HepG2 (cell line): ENCODE measurements at regions not wholly inside any gene's neighbourhood (a gene's known extent, or its start where the extent isn't known, plus 50 kb on each side); places are given as distances from the start of the nearest gene placed in this dataset.

Experiments used
- ATAC-seq: fragments of 200-7000 bp; cut with Tn5 transposase; 3 replicates; pipeline ENCODE4 v1.9.1; 2020; ENCODE audit warnings: mild to moderate bottlenecking, moderate library complexity
- BruUV-seq: library from RNA; stranded (reverse); fragments of 400-500 nt; replicated peaks from 2 replicates; lab custom pipeline; 2021; lab: Mats Ljungman, UMichigan
- CTCF ChIA-PET: fragments of 300-600 bp; formaldehyde crosslinking; extraction: SDS; loops from one replicate; lab custom pipeline; 2021; ENCODE audit warnings: low total read pairs, inconsistent platforms, low intra/inter-chr PET ratio; lab: Yijun Ruan, JAX
- POLR2A ChIA-PET: fragments of 350-600 bp; sonication (Branson Sonifier 250); formaldehyde crosslinking; loops from one replicate; lab custom pipeline; 2020; ENCODE audit warnings: antibody characterized with exemption, inconsistent platforms; lab: Yijun Ruan, JAX
- DNase-seq: peaks from one replicate; pipeline ENCODE4 v3.0.0-alpha.2; 2015; ENCODE audit warnings: low spot score
- FAIRE-seq: peaks from 3 replicates; lab custom pipeline; 2011; peaks lifted over from hg19 to GRCh38; lab: Jason Lieb, UNC
- H2AFZ ChIP-seq: one replicate; pipeline ENCODE4 v1.6.1; 2011; ENCODE audit warnings: low read length, inconsistent platforms
- H3K27ac ChIP-seq: fragments of 300-600 bp; 3 replicates; pipeline ENCODE4 v1.8.0; 2011; ENCODE audit warnings: mixed run types, mild to moderate bottlenecking, mixed read lengths, low read length, inconsistent platforms; ENCODE audit not compliant: insufficient read depth; ENCODE audit errors: extremely low read length
- H3K27me3 ChIP-seq, 2 experiments: fragments of 200-600 bp in 1 of 2; 2 replicates in 1 of 2; 3 replicates in 1 of 2; pipeline versions ENCODE4 v1.6.0 to v1.8.0; 2011; ENCODE audit warnings: low read length in 2 of 2, mild to moderate bottlenecking in 2 of 2, moderate library complexity in 2 of 2, inconsistent platforms in 1 of 2; ENCODE audit not compliant: insufficient read depth in 2 of 2, control insufficient read depth in 1 of 2
- H3K36me3 ChIP-seq, 2 experiments: fragments of 200-600 bp in 1 of 2; replicated peaks in 1 of 2; 2 replicates in 1 of 2; 3 replicates in 1 of 2; pipeline versions ENCODE4 v1.5.1 to v1.8.0; 2011; ENCODE audit warnings: low read length in 2 of 2, inconsistent platforms in 1 of 2; ENCODE audit not compliant: insufficient read depth in 2 of 2, control insufficient read depth in 1 of 2
- H3K4me1 ChIP-seq: 2 replicates; pipeline ENCODE4 v1.5.1; 2012; ENCODE audit warnings: low read length, inconsistent platforms; ENCODE audit not compliant: insufficient read depth
- H3K4me2 ChIP-seq: 2 replicates; pipeline ENCODE4 v1.6.0; 2011; ENCODE audit warnings: low read depth, low read length, inconsistent platforms
- H3K4me3 ChIP-seq, 3 experiments: fragments of 200-600 bp in 1 of 3; sonication (generic), shearing (Covaris generic) in 1 of 3; replicated peaks in 1 of 3; 2 replicates each; pipeline ENCODE4 v1.5.1; 2011 to 2016; ENCODE audit warnings: low read length in 3 of 3, inconsistent platforms in 2 of 3, low read depth in 2 of 3, mild to moderate bottlenecking in 2 of 3, control low read depth in 1 of 3, mixed read lengths in 1 of 3; ENCODE audit not compliant: insufficient read depth in 1 of 3
- H3K79me2 ChIP-seq: one replicate; pipeline ENCODE4 v1.6.1; 2011; ENCODE audit warnings: low read length, inconsistent platforms; ENCODE audit not compliant: insufficient read depth
- H3K9ac ChIP-seq: 2 replicates; pipeline ENCODE4 v1.6.0; 2011; ENCODE audit warnings: mild to moderate bottlenecking, low read depth, low read length, inconsistent platforms; ENCODE audit not compliant: insufficient read depth
- H3K9me3 ChIP-seq: 2 replicates; pipeline ENCODE4 v1.5.1; 2012; ENCODE audit warnings: mild to moderate bottlenecking, low read length
- H4K20me1 ChIP-seq: 2 replicates; pipeline ENCODE4 v1.6.0; 2011; ENCODE audit warnings: inconsistent platforms, mild to moderate bottlenecking, low read length, moderate library complexity; ENCODE audit not compliant: insufficient read depth
- CC2D1A ChIP-seq: sonication (generic); formaldehyde crosslinking; IDR thresholded peaks from 2 replicates; pipeline ENCODE4 v1.8.1; 2023; ENCODE audit warnings: mild to moderate bottlenecking, missing genetic modification reagents
- CENPT ChIP-seq: sonication (generic); formaldehyde crosslinking; IDR thresholded peaks from 2 replicates; pipeline ENCODE4 v1.8.0; 2022; ENCODE audit warnings: low read depth, mild to moderate bottlenecking, moderate library complexity, missing genetic modification reagents
- ESRRA ChIP-seq: sonication (generic); formaldehyde crosslinking; IDR thresholded peaks from 2 replicates; pipeline ENCODE4 v1.5.1; 2020; ENCODE audit warnings: mild to moderate bottlenecking, low read depth, missing genetic modification reagents
- IKZF1 ChIP-seq: fragments of 450-650 bp; IDR thresholded peaks from 2 replicates; pipeline ENCODE4 v1.7.1; 2016
- KMT2B ChIP-seq: IDR thresholded peaks from 2 replicates; pipeline ENCODE4 v1.6.1; 2016; ENCODE audit warnings: missing genetic modification reagents, missing compliant biosample characterization
- MED1 ChIP-seq: sonication (generic); formaldehyde crosslinking; IDR thresholded peaks from 2 replicates; pipeline ENCODE4 v1.4.0; 2020; ENCODE audit warnings: missing genetic modification reagents
- MTF2 ChIP-seq: sonication (generic); formaldehyde crosslinking; IDR thresholded peaks from 2 replicates; pipeline ENCODE4 v1.5.0; 2020; ENCODE audit warnings: missing genetic modification reagents, borderline replicate concordance
- RFX3 ChIP-seq: IDR thresholded peaks from 2 replicates; pipeline ENCODE4 v1.6.1; 2016; ENCODE audit warnings: missing biosample characterization, missing genetic modification reagents
- SAFB2 ChIP-seq: sonication (generic); formaldehyde crosslinking; IDR thresholded peaks from 2 replicates; pipeline ENCODE4 v1.5.1; 2020; ENCODE audit warnings: missing genetic modification reagents, low read depth, mild to moderate bottlenecking, borderline replicate concordance
- SIX4 ChIP-seq: sonication (generic); formaldehyde crosslinking; IDR thresholded peaks from 2 replicates; pipeline ENCODE4 v1.4.0; 2020; ENCODE audit warnings: missing genetic modification reagents
- TCF7 ChIP-seq: sonication (generic); IDR thresholded peaks from 2 replicates; pipeline ENCODE4 v1.6.1; 2016; ENCODE audit warnings: antibody characterized with exemption, low read depth
- ZNF180 ChIP-seq: sonication (generic); formaldehyde crosslinking; IDR thresholded peaks from 2 replicates; pipeline ENCODE4 v1.4.0; 2020; ENCODE audit warnings: low read depth, missing genetic modification reagents, borderline replicate concordance
- ZNF7 ChIP-seq: IDR thresholded peaks from 2 replicates; pipeline ENCODE4 v1.6.1; 2016; ENCODE audit warnings: missing biosample characterization, missing genetic modification reagents
- ZNF703 ChIP-seq: sonication (generic); formaldehyde crosslinking; IDR thresholded peaks from 2 replicates; pipeline ENCODE4 v1.5.1; 2020; ENCODE audit warnings: missing genetic modification reagents, mild to moderate bottlenecking, moderate library complexity, borderline replicate concordance
- ZNF782 ChIP-seq: sonication (generic); formaldehyde crosslinking; IDR thresholded peaks from 2 replicates; pipeline ENCODE4 v1.4.0; 2020; ENCODE audit warnings: missing genetic modification reagents, mild to moderate bottlenecking, borderline replicate concordance
- WGBS: methylation state at CpG from one replicate; pipeline ENCODE4 v1.1.6; 2017; ENCODE audit warnings: low lambda C conversion rate; 5-methylcytosine and 5-hydroxymethylcytosine counted together
- in situ Hi-C: cut with HindIII; loops from 2 replicates; pipeline ENCODE4 v1.10.0; 2017; ENCODE audit warnings: low pct_unique_long_range_greater_than_20kb; ENCODE audit not compliant: extremely low pct_ligation_motif_present
- intact Hi-C: fragments of 100-400 bp; cut with micrococcal nuclease; formaldehyde crosslinking; loops from one replicate; pipeline ENCODE4 v1.10.0; 2022; ENCODE audit not compliant: unreplicated experiment
- TF ChIP-seq, protein P1 (sequence below): sonication (generic); formaldehyde crosslinking; IDR thresholded peaks from 2 replicates; pipeline ENCODE4 v1.4.0; 2020; ENCODE audit warnings: missing genetic modification reagents

DNA sequence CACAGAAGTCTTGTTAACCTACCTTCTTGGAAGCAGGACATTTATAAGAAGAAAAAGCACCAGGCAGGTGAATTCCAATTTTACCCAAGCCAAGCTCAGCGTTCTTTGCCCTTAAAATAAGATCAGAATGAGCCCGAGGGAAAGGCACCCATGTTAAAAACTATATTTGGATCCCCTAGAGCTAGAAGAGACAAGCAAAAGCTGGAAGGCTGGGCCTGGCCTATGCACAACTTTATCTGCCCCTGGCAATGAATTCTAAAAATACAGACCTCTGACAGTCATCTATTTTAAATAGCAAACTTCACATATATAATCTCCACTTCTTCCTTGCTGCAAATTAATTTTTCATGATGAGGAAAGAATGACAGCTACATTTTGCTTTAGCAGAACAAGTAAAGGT, 180.9 kb downstream of the FGFR2 start:
- FAIRE-seq, result no peak
- intact Hi-C loops (no loop called here), in situ Hi-C loops (no loop called here)
- CTCF ChIA-PET, result no interaction called here
- Histone ChIP-seq H3K9ac (no peak overlapping the region), H4K20me1 (no peaks in the 10 kb centered on the region), H3K27ac (no peak overlapping the region), H3K4me3 (no peak overlapping the region), H2AFZ (no peak overlapping the region), H3K79me2 (no peaks in the 10 kb centered on the region), H3K9me3 (no peaks in the 10 kb centered on the region), H3K36me3 (no peaks in the 10 kb centered on the region), H3K4me1 (no peaks in the 10 kb centered on the region), H3K27me3 (peaks cover 1 to 7% of the 10 kb centered on the region in 2 experiments; a peak in 1 of 5 replicates), H3K4me2 (no peak overlapping the region)
- BruUV-seq, result no TSS peak
- DNase-seq, result no peak
- TF ChIP-seq, protein P1, sequence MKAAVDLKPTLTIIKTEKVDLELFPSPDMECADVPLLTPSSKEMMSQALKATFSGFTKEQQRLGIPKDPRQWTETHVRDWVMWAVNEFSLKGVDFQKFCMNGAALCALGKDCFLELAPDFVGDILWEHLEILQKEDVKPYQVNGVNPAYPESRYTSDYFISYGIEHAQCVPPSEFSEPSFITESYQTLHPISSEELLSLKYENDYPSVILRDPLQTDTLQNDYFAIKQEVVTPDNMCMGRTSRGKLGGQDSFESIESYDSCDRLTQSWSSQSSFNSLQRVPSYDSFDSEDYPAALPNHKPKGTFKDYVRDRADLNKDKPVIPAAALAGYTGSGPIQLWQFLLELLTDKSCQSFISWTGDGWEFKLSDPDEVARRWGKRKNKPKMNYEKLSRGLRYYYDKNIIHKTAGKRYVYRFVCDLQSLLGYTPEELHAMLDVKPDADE (CRISPR knock-in tag), result no peak
- no peak for TF ChIP-seq ZNF782 (CRISPR knock-in tag)
- no peak for TF ChIP-seq MED1 (CRISPR knock-in tag)
- no peak for TF ChIP-seq SAFB2 (CRISPR knock-in tag)
- TF ChIP-seq SIX4 (CRISPR knock-in tag), result no peak
- POLR2A ChIA-PET, result no interaction called here
- ATAC-seq, result no peak
- 0% methylated on average over 2 of the region's 2 CpGs for WGBS

DNA sequence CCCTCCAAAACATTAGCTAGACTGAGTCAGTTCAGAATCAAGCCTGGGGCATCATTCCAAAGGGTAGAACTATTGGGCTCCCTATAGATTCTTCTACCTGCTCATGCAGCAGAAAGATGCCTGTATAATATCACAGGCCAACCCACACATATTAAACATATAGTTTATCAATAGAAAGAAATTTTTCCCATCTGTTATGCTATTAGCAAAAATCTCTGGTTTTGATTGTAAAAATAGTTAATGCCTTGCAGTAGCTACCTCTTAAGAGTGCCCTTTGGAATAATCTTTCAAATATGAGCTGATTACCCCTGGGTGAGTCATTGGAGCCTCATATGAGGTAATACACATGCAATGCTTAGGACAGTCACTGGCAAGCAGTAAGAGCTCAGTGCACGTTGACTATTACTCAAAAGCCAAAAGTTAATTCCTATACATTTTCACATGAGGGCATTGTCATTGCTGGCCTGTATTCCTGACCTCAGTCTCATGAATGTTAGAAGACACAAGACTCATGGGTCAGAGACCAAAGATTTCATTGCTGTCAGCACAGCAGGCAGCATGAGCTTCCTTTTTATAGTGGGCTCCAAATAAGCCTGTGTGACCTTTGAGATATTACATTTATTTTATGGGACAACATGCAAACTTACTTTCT, 180.0 kb downstream of the FGFR2 start:
- POLR2A ChIA-PET, result no interaction called here
- H3K9ac ChIP-seq, result no peak overlapping the region
- WGBS, result 0% methylated on average over 1 of the region's 1 CpG
- no peaks in the 10 kb centered on the region for H4K20me1 ChIP-seq
- H3K79me2 ChIP-seq, result no peaks in the 10 kb centered on the region
- FAIRE-seq (no peak), DNase-seq (no peak), ATAC-seq (no peak)
- H3K27ac ChIP-seq, result no peak overlapping the region
- no peak overlapping the region for H3K4me3 ChIP-seq
- H2AFZ ChIP-seq, result no peak overlapping the region
- H3K4me2 ChIP-seq, result no peak overlapping the region
- H3K27me3 ChIP-seq, result peaks cover 1 to 7% of the 10 kb centered on the region in 2 experiments; a peak in 1 of 5 replicates
- H3K4me1 ChIP-seq, result no peaks in the 10 kb centered on the region
- CTCF ChIA-PET, result no interaction called here
- BruUV-seq, result no TSS peak
- in situ Hi-C loops, result no loop called here
- intact Hi-C loops, result no loop called here
- no peaks in the 10 kb centered on the region for H3K9me3 ChIP-seq
- H3K36me3 ChIP-seq, result no peaks in the 10 kb centered on the region
- TF ChIP-seq MTF2 (CRISPR knock-in tag) (no peak), CENPT (no peak), KMT2B (CRISPR knock-in tag) (no peak), ESRRA (CRISPR knock-in tag) (no peak), IKZF1 (no peak), ZNF703 (CRISPR knock-in tag) (no peak), ZNF7 (CRISPR knock-in tag) (no peak), RFX3 (CRISPR knock-in tag) (no peak), TCF7 (no peak), CC2D1A (no peak), ZNF180 (CRISPR knock-in tag) (no peak)
